Fibroblast of the conjunctiva (primary cell): ENCODE measurements at regions not wholly inside any gene's neighbourhood (a gene's known extent, or its start where the extent isn't known, plus 50 kb on each side); places are given as distances from the start of the nearest gene placed in this dataset.

Source experiments
- DNase-seq: peaks from one replicate; pipeline ENCODE4 v3.0.0-alpha.2; 2010; ENCODE audit warnings: low read depth

DNA sequence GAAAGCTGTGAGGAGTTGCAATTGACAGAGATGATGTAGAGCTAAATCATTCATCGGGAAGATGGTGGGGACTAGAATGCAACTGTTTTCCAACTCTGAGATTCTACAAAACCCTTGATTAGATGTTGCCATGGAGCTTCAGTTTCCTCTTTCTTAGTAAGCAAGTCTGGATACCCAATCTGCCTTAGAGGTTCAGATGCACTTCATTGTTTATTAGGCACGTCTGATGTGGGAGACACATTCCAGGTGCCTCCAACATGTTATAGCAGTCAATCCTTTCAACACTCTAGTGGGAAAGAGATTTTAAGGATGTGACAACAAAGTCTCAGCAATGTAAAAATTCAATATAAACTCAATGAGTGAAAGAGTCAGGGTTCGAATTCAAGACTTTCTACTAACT is 291.3 kb upstream of the PHYHIPL start:
- no peak for DNase-seq

DNA sequence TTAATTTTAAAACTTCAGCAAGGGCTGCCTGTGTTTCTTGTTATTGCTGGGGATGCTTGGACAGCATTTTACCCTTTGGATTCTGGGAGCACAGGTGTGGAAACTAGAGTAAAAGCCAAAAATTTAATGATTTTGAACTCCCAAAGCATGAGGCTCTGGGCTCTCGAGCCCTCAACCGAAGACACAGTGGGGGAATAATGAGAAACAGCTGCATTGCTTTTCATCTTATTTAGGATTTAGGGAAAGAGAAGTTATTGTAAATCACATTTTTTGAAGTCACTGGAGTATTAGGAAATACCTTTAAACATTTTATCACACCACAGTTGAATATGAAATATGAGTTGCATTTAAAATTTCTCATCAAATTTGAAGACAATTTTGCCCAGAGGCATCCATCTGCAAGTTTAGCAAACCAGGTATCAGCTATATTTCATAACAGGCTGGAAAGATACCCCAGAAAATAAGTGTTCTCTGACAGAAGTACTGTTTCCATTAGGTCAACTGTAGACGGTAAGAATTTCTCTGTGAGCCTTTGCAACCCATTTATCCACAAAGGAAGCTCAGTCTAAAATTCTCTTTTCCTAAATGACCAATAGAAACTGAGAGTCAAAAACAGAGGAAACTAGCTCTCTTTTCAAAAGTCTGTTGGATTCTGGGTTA is 290.6 kb upstream of the PHYHIPL start:
- DNase-seq, result no peak

DNA sequence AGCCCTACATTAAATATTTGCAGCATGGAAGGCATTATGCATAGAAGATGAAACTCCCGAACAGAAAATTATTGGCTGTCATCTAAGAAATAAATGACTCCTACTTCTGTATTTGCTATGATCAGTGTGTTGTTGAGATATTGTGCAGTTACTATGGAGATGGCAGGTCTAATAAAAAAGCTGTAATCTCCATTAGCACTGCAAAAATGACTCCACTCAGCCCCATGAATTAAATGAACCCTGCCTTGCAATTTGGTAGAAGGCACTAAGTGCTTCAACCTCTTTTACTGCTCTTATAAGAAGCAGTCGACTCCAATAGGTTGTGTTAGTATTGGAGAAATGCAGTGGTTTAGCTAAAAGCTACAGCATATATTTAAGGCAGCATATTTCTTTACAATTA is 290.0 kb upstream of the PHYHIPL start:
- DNase-seq, result no peak

DNA sequence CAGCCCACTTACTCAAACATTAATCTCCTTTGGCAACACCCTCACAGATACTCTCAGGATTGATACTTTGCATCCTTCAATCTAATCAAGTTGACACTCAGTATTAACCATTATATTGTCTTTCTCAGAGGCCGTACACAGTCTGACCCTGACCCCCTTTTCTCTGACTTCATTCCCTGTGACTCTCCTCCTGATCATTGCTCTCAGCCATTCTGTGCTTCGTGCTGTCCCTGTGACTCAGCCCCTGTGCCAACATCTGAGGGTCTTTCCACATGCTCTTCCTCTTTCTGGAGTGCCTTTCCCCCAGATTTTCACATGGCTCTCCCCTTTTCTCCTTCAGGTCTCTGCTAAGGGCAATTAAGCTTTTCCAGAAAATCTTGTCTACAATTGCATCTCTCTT is 289.0 kb upstream of the PHYHIPL start:
- no peak for DNase-seq

DNA sequence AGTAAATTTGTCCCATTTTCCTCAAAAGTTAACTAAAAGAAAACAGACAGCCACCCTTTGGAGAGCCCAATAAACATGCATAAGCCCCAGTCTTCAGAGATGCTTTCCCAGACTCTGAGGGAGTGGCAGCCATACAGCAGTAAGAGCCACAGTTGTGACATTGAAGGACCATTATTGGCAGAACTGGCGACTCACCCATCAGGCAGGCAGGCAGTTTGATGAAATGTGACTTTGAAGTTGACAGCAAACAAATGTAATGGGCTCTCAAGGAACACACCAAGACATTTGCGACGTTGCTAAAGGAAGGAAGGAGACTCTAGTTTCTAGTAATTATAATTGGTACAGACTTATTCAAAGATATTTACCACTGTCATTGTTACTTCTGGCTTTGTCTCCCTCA is 287.5 kb upstream of the PHYHIPL start:
- DNase-seq, result no peak

DNA sequence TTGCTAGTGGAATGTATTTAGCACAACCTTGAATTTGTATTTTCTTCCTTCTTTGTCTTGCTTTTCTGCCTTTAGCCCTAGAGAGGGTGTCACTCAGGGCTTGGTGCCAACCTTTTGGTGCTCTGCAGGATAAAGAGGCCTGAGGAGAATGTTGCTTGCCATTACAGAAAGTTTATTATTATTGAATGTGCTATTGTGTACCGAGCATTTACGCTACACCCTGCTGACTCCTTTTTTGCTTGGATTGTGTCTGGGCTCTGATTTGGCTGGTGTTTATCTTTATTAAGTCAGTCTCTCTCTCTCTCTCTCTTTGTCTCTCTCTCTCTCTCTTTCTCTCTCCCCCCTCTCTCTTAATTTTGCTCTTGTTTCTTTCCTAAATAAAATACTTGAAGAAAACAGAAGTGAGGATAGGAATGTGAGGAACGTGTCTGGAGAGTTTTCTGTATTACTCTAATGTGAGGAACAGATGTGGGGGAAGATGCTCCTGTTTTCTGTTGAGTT is 284.4 kb upstream of the PHYHIPL start:
- DNase-seq, result no peak

DNA sequence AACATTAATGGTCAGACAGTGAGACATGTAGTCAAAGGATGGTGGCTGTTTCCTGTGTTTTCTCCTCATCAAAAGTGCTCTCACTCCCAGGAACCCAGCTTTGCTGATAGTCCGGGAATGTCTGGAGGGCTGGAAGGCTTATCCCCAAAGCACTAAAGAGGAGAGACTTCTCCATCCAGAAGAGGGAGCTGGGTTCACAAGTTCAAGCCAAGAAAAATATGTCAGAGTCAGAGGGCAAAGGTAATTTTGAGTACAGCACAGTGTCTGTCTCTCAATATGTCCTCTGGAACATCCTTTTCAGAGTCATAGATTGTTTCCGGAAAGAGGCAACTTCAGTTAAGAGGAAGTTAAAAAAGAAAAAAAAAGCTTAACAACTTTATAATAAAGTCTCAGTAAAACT is 281.5 kb upstream of the PHYHIPL start:
- no peak for DNase-seq

DNA sequence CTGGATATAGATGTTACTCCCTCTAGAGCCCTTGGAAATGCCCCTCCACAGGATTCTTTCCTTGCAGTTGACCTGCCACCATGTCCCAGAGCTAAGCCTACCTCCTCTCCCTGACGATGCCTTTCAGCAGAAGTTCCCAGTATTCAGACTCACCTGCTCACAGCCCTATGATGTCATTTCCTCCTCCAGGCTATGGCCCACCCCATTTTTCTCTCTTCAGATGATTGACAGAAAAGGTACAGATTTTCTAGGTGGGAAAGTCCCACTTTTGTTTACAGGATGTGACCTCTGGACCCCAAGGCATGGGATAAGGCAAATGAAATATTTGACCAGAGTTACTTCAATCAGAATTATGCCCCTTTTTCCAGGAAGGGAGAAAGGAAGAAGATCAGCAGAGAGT is 280.2 kb upstream of the PHYHIPL start:
- DNase-seq, result no peak

DNA sequence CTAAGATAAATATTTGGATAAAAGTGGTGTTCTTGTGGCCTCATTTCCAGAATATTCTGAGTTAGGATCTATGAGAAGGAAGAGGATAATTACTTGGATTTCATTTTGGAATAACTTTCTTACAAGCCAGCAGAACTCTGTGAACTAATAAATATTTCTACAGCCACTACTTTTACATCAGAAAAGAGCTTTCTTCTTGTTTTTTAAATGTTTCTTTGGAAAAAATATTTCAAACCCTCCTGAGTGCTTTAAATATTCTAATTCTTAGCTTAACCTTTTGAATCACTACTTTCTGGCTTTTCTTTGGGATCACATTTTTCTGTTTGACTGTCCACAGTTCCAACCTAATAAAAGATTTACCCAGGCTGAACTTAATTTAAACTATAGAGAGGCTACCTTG is 279.2 kb upstream of the PHYHIPL start:
- DNase-seq, result no peak

DNA sequence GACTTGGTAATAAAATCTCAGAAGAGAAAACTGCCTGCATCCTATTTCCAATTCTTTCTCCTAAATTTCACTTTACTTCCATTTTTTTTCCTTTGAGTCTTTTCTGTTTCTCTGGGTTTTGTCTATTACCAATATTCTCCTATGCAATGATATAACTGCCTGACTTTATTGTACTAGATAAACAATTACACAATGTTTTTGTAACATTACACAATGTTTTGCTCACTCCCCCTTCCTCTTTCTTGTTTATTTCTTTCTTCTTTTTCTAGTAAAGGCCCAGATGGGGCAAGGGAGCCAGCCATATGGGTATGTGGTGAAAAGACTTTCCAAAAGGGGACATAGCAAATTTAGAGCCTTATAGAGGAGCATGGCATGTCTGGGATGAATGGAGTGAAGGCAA is 278.7 kb upstream of the PHYHIPL start:
- no peak for DNase-seq

DNA sequence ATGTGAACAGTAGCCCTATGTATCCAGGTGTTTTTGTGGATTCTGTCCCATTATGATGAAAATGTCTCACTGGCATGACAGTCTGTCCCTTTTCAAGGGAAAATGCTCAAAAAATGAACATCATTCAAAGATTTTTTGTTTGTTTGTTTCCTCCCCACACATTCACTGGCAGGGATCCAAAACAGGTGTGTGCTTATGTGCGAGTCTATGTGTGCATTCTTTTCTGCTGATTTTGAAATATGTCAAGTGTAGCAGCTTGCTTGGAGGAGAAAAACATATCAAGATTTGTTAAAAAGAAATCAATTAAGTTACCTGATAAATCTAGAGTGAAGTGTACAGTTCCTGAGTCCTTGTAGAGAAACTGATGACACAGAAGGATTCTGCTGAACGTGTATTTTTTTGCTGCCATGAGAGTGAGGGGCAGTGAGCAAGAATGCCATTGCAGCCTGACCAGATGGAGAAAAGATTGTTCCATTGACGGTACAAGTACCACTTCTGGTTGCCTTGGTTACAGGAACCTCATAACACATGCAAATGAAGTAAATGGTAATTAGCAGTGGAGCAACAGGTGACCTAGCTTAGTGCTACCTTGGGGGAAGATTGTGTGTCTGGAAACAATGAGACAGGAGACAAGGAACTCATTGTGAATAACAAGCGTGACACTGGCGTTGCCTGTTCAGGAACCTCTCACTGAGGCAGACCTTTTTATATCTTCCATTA is 277.4 kb upstream of the PHYHIPL start:
- no peak for DNase-seq

DNA sequence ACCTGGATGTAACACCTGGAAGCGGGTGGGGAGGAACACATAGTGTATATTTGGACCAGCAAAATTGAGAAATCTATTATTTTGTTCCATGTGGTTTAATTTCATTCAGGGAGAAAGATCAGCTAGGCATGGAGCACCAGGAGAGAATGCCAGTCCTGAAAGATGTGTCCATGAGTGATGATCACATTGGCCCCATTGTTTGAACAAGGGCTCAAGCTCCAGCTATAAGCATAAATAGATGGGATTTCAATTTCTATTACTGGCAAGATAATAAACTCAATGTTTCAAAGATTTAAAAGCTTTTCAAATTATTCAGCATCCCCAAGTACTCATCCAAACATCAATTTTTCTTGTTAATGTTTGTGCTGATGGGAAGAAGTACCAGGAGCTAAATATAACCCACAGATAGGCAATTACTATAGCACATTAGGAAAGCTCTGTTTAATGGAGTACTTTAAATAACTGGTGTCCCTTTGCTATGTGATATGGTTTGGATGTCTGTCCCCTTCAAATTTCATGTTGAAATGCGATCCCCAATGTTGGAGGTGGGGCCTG is 275.3 kb upstream of the PHYHIPL start:
- no peak for DNase-seq

DNA sequence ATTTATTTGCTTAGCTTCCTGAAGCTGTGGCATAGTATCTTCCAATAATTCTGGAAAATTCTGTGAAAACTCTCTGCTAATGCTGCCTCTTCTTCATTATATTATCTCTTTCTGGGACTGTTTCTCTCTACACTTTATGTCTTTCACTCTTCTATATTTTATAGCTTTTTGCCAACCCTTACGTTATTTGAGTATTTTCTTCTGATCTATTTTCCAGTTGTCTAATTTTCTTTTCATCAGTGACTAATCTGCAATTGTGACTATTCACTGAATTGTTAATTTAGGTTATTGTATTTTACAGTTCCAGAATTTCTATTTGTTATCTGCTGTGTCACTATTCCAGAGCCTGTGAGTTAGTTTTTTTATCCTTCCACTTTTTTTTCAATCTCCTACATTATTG is 273.4 kb upstream of the PHYHIPL start:
- no peak for DNase-seq

DNA sequence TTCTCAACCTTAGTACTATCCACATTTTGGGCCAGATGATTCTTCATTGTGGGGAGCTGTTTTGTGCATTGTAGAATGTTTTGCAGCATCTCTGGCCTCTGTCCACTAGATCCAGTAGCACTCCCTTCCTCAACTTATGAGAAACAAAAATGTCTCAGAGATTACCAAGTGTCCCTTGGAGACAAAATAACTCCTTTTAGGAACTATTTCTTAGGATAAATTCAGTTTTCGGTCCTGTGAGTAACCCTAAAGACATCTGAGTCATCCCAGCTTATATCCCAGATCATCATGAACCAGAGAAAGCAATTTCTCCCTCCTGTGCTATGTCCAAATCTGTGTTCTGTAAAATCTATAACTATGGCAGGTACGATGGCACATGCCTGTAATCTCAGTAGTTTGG is 266.6 kb upstream of the PHYHIPL start:
- DNase-seq, result no peak

DNA sequence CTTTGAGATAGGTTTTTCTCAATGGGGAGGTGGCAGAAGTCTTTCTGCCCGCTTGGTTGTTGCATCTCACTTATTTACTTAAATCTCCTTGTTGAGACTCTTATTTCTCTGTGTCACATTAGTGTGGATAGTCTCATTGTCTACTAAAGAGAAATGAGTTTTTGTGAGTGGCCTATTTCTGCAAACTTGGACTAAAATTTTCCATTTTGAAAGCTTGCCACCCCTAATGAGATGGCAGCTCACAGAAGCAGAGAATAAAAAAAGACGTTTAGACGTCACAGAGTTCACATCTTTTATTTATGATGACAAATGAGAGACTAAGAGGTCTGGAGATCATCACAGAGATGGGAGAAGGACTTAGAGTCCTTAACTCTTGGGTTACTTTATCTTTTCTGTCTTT is 262.7 kb upstream of the PHYHIPL start:
- no peak for DNase-seq

DNA sequence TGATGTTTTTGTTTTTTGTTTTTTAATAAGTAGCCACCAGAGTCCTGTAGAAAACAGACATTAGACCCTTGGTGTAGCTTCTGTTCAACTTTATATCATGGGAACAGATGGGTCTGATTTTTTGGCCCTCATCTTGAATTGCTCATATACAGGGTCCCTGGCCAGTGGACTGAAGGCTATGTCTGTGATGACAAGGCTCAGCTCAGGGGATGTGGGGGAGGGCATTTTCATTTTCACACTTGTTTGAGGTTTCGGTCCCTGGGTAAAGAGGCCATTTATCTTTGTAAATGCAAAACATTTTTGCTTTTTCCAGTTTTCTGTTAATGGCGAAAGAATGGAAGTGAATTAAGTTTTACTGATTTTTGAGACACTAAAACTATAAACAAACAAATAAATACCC is 257.6 kb upstream of the PHYHIPL start:
- no peak for DNase-seq

DNA sequence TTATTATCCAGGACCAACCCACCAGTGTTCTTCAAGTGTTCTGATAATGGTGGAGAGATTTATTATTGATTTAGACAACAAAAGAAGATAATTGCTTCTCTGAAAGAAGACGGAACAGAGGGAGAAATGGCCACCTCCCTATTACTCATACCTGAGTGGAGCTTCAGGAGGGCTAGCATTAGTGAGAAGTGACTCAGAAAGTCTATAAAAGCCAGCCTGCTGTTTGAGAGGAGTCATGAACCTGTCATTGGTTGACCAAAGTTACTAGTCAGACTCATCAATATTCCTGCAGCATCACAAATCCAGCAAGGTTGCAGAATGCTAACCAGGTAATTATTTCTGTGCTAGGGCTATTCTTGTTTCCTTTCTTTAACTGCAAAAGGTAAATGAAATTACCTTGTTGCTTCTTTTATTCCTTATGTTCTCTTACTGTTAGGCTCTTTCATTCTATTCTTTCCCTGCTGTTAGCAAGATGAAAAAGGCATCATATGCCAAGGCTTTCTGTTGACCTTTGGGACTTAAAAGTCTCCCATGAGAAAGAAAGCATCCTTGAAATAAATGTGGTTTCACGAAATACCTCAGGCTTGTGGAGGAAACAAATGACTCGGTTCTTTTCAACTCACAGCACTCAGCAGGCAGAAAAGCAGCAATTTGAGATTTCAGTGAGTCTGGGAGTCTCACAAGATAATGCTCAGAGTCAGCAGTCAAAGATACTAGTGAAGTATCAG is 256.4 kb upstream of the PHYHIPL start:
- DNase-seq, result peak; percentile 49

DNA sequence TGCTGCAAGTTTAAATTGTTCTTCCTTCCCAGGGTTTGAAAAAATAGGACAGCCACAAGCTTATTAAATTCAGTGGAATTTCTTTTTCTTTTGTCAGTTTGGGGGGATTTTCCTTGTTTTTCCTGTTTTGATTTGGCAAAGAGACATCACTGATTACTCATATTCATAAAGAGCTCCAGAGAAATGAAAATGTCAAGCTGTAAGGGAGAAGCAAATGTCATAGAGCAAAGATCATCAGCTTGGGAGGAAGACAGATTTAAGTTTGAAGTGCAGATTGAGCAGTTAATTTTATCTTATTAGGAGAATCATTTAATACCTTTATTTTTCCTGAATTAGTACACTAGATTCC is 255.8 kb upstream of the PHYHIPL start:
- DNase-seq, result no peak

DNA sequence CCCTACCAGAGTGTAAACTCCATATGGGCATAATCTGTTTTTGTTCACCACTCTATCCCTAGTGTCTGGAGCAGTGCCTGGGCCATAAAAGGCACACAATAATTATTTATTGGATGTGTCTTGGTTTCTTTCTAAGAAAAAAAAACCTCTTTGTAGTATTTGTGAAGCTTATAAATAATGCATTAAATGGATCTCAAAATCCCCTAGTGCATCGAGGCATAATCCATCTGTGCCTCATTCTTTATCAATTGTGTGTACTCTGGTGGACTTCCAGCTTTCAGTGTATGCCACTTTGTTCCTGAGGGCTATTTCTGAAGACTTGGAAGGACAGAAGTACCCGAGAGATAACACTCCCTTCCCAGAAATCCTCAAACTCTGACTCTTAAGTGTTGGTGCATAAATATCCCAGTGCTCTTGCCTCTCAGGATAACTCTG is 255.0 kb upstream of the PHYHIPL start:
- DNase-seq, result no peak

DNA sequence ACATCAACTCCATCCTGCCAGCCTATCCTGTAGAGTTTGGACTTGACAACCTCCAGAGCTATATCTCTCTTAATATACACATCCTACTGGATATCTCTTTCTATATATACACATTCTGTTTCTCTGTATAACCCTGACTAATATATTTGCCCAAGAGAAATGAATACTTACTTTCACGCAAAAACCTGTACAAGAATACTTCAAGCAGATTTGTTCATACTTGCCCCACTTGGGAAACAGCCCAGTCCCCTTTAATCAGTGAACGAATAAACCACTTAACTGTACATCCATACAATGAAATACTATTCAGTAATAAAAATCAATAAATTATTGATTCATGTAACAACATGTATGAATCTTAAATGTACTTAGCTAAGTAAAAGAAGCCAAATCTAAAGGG is 251.1 kb upstream of the PHYHIPL start:
- no peak for DNase-seq

DNA sequence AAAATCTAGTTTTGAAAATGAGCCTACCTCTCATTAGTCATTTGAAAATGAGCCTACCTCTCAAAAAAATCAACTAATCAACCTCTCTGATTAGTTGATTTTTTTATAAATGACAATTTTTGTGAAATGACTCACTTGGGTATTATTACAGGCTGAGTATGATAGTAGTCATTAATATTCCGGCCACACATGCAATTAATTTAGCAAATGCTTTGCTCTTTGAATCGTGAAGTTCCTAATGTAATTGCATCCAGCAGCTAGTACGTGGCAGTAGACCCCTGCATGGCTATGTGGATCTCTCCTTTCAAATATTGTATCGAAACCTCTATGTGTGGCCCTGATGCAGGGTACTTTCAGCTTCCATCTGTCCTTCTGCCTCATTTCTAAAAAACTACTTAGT is 245.9 kb upstream of the PHYHIPL start:
- no peak for DNase-seq

DNA sequence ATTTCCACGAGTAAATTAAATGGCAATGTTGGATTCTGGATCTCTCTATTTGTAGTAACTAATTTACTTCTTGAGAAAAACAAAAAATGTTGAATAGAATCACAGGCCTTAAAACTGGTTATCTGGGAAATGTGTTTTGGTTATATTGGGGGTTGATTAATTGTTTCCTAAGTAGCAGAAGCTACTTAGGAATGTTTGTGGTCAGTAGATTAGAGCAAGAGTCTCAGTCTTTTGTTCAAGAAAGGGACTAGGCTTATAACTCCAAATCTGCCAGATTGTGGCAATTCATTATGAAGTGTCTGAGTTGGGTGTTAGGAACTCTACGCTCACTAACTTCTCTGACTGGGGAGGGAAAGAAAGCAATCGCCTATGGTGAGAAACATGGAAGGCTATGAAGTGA is 244.3 kb upstream of the PHYHIPL start:
- no peak for DNase-seq
